GM10266 (cell line): ENCODE measurements at regions not wholly inside any gene's neighbourhood (a gene's known extent, or its start where the extent isn't known, plus 50 kb on each side); places are given as distances from the start of the nearest gene placed in this dataset.

Experiments
- DNase-seq: peaks from one replicate; pipeline ENCODE4 v3.0.0; 2012; ENCODE audit errors: extremely low spot score
- CTCF ChIP-seq: IDR thresholded peaks from 2 replicates; pipeline ENCODE4 v1.5.1; 2012; ENCODE audit warnings: mild to moderate bottlenecking, low read depth; ENCODE audit not compliant: control insufficient read depth, insufficient read depth; ENCODE audit errors: missing control alignments

- TF ChIP-seq CTCF = no peak
- no peak for DNase-seq
These were observed 189.7 kb downstream of the BCAT1 start for GRCh38 chr12:24759155-24759554.

GRCh38 chr12:24756479-24757024 is 192.3 kb downstream of the BCAT1 start:
- TF ChIP-seq CTCF = no peak
- DNase-seq = no peak

GRCh38 chr12:24754690-24755638 is 193.9 kb downstream of the BCAT1 start:
- no peak for DNase-seq
- TF ChIP-seq CTCF = no peak

- DNase-seq = no peak
- TF ChIP-seq CTCF = no peak
These were observed 196.0 kb downstream of the BCAT1 start for GRCh38 chr12:24752763-24753462.

- TF ChIP-seq CTCF = no peak
- DNase-seq = no peak
These were observed 197.7 kb downstream of the BCAT1 start for GRCh38 chr12:24751181-24751580.

- no peak for DNase-seq
- TF ChIP-seq CTCF = no peak
These were observed 198.6 kb downstream of the BCAT1 start for GRCh38 chr12:24750263-24750662.
